Psoas muscle (tissue), 7 donors: ENCODE measurements at regions not wholly inside any gene's neighbourhood (a gene's known extent, or its start where the extent isn't known, plus 50 kb on each side); places are given as distances from the start of the nearest gene placed in this dataset.

ENCODE experiments used
- ATAC-seq, 4 donors: fragments of 200-7000 bp; cut with Tn5 transposase; one replicate each; pipeline ENCODE4 v1.9.1; 2020; ENCODE audit warnings: moderate library complexity in 3 of 4, mild to moderate bottlenecking in 2 of 4
- DNase-seq, 2 donors: peaks; one replicate each; pipeline ENCODE4 v3.0.0-alpha.2; 2020
- H3K27ac ChIP-seq: fragments of 200-600 bp; one replicate; pipeline ENCODE4 v1.8.0; 2022
- H3K27me3 ChIP-seq, 3 donors: fragments of 200-600 bp in 1 of 3; one replicate each; pipeline versions ENCODE4 v1.6.1 to v1.8.0; 2013 to 2022; ENCODE audit warnings: low read length in 2 of 3, mild to moderate bottlenecking in 2 of 3, moderate library complexity in 1 of 3; ENCODE audit not compliant: insufficient read depth in 3 of 3
- H3K36me3 ChIP-seq, 2 donors: fragments of 200-600 bp in 1 of 2; one replicate each; pipeline versions ENCODE4 v1.6.1 to v1.8.0; 2013 to 2022; ENCODE audit warnings: low read depth in 1 of 2, mild to moderate bottlenecking in 1 of 2, moderate library complexity in 1 of 2; ENCODE audit not compliant: insufficient read depth in 1 of 2
- H3K4me1 ChIP-seq: fragments of 200-600 bp; one replicate; pipeline ENCODE4 v1.8.0; 2022
- H3K4me3 ChIP-seq: fragments of 200-600 bp; one replicate; pipeline ENCODE4 v1.8.0; 2022; ENCODE audit warnings: mild to moderate bottlenecking
- H3K9me3 ChIP-seq: fragments of 200-600 bp; one replicate; pipeline ENCODE4 v1.8.0; 2022
- WGBS, 3 donors: extraction: QIAGEN DNeasy Blood & Tissue Kit; methylation state at CpG; one replicate each; pipeline versions ENCODE4 v1.1.6 to v1.1.7; 2013; 5-methylcytosine and 5-hydroxymethylcytosine counted together
- intact Hi-C, 2 donors: fragments of 100-400 bp; cut with DNase I; formaldehyde crosslinking; loops; one replicate each; pipeline versions ENCODE4 v1.11.0 to v1.14.2; 2022
- TF ChIP-seq, protein P1 (sequence below): fragments of 200-600 bp; IDR thresholded peaks from one replicate; pipeline ENCODE4 v1.8.0; 2022; ENCODE audit warnings: antibody characterized with exemption
- donor health status: healthy with polysubstance abuse.
- donor health status: DM: no; HTN: no; CAD: no; lungs with moderate emphysema.
- donor health status: Bipolar disorder and iron deficiency.
- donor health status: healthy.
- donor health status: DM: yes; HTN: yes; CAD: no.
- donor health status: DM: no; HTN: no; CAD: no.
- donor health status: DM: yes; HTN: yes; CAD: no.

DNA sequence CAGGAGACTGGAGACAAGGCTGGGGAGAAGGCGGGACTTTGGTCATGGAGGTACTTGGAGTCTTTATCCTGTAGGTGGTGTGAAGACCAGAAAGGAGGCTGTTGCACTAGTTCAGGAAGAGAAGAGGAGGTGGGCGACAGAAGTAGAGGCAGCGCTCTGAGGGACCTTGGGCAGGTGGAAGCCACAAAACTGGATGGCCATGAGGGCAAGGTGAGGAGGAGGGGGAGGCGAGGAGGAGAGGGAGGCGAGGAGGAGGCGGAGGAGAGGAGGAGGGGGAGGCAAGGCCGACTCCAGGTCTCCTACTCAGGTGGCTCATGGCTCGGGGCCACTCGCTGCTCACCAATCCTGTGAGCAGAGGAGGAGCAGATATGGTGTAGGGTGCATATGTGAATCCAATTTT, 125.6 kb downstream of the RPLP1 start:
- Histone ChIP-seq H3K36me3 (no peaks in the 10 kb centered on the region), H3K9me3 (no peaks in the 10 kb centered on the region), H3K4me1 (no peaks in the 10 kb centered on the region), H3K27me3 (peaks cover 0 to 3% (median 0%) of the 10 kb centered on the region in 3 donors), H3K4me3 (no peak overlapping the region), H3K27ac (no peak overlapping the region)
- DNase-seq = no peak
- TF ChIP-seq, protein P1, sequence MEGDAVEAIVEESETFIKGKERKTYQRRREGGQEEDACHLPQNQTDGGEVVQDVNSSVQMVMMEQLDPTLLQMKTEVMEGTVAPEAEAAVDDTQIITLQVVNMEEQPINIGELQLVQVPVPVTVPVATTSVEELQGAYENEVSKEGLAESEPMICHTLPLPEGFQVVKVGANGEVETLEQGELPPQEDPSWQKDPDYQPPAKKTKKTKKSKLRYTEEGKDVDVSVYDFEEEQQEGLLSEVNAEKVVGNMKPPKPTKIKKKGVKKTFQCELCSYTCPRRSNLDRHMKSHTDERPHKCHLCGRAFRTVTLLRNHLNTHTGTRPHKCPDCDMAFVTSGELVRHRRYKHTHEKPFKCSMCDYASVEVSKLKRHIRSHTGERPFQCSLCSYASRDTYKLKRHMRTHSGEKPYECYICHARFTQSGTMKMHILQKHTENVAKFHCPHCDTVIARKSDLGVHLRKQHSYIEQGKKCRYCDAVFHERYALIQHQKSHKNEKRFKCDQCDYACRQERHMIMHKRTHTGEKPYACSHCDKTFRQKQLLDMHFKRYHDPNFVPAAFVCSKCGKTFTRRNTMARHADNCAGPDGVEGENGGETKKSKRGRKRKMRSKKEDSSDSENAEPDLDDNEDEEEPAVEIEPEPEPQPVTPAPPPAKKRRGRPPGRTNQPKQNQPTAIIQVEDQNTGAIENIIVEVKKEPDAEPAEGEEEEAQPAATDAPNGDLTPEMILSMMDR = no peak
- WGBS, 3 donors = 97 to 99% (median 97%) methylated on average over 9 of the region's 9 CpGs
- intact Hi-C loops = loop anchor here (5.0 to 10.0 kb wide), 3 partner anchors 687 to 909 kb away; no protein-coding TSS in a partner anchor
- no peak for ATAC-seq

DNA sequence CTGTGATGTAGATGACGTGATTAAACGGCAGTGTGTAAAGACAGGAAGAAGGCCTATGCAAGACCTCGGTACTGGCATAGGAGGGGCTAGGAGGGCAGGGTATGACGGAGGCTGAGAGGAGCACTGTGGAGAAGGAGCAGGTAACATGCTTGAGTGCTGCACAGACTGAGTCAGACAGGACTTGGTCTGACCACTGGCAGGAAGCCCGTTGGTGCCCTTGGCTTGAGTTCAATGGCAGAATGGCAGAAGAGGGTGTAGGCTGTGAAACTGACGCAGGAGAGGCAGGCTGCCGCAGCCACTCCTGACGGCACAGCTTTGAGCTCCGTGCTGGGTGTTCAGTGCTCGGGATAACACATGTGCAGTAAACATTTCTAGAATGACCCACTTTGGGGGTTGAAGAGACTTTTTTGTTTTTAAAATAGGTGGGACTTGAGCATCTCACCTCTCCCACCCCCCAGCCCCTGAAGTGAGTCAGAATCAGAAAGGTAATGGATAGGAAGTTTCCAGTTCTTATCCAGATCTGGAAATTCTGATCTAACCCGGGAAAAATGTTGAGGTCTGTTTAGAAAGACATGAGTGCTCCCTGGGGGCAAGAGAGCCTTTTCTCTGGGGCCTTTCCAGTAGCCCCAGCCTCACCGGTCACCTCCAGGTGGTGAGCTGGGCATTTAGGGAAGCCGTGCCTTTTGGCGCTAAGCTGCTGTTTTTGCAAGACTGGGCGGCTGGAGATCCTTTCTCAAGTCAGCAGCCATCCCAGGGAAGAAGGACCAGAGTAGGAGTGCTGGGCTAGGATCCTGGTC, 126.4 kb downstream of the RPLP1 start:
- peak in 3 of 4 donors; percentile 17 to 56 (median 30) for ATAC-seq
- TF ChIP-seq, protein P1 = no peak
- Histone ChIP-seq H3K4me3 (no peak overlapping the region), H3K36me3 (no peaks in the 10 kb centered on the region), H3K27ac (no peak overlapping the region), H3K27me3 (peaks cover 0 to 3% (median 0%) of the 10 kb centered on the region in 3 donors), H3K9me3 (no peaks in the 10 kb centered on the region), H3K4me1 (no peaks in the 10 kb centered on the region)
- intact Hi-C loops = loop anchor here (5.0 to 10.0 kb wide), 3 partner anchors 686 to 908 kb away; no protein-coding TSS in a partner anchor
- DNase-seq = peak; percentile 48 to 61
- WGBS, 3 donors = 57 to 77% (median 62%) methylated on average over 15 of the region's 15 CpGs

DNA sequence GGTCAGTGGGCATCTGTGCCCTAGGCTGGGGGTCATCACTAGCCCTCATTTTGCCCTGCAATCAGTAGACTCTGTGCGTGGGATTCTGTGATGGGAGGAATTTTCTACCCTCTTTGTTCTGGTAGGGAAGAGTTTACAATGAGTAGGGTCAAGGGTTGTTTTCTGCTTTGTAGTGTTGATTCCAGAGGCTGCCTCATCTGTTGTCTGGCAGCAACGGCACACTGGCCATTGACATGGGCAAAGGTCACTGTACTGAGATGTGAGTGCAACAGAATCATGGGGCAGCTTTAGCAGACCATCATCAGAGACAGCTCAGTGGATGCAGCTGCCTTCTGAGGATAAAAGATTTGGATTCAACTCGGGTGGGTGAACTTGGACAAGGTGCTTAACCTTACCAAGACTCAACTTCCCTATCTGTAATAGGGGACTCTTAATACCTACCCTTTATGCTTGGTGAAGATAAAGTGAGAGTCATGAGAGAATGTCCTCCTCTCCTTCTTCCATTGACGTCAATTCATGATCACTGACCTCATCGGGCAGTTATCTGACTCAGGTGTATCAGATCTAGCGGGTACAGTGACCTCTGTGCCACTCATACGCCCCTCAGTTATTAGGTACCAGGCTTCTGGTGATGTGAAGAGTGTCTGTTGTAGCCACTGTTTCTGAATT, 127.5 kb downstream of the RPLP1 start:
- no peaks in the 10 kb centered on the region for H3K4me1 ChIP-seq

GRCh38 chr15:69583626-69584025, 131.0 kb downstream of the RPLP1 start:
- no peaks in the 10 kb centered on the region for H3K9me3 ChIP-seq
- H3K36me3 ChIP-seq = no peaks in the 10 kb centered on the region
- TF ChIP-seq, protein P1 = no peak
- intact Hi-C loops = no loop called here
- no peaks in the 10 kb centered on the region for H3K4me1 ChIP-seq
- WGBS, 3 donors = 53 to 65% (median 61%) methylated on average over 3 of the region's 3 CpGs
- DNase-seq = no peak
- no peak overlapping the region for H3K27ac ChIP-seq
- no peak overlapping the region for H3K4me3 ChIP-seq
- ATAC-seq = no peak
- H3K27me3 ChIP-seq = peaks cover 0 to 1% (median 0%) of the 10 kb centered on the region in 3 donors

More for the DNA sequence above, 127.5 kb downstream of the RPLP1 start:
- intact Hi-C loops = loop anchor here (5.0 to 10.0 kb wide), 3 partner anchors 685 to 907 kb away; no protein-coding TSS in a partner anchor
- DNase-seq (no peak), ATAC-seq (no peak)
- Histone ChIP-seq H3K9me3 (no peaks in the 10 kb centered on the region), H3K27me3 (peaks cover 0 to 3% (median 0%) of the 10 kb centered on the region in 3 donors), H3K4me3 (no peak overlapping the region), H3K27ac (no peak overlapping the region), H3K36me3 (no peaks in the 10 kb centered on the region)
- TF ChIP-seq, protein P1 = no peak
- 81 to 91% (median 84%) methylated on average over 7 of the region's 7 CpGs for WGBS, 3 donors
